ENCODE measurements at regions not wholly inside any gene's neighbourhood (a gene's known extent, or its start where the extent isn't known, plus 50 kb on each side); places are given as distances from the start of the nearest gene placed in this dataset.

- H3K36me3 ChIP-seq (ENCODE audit: control insufficient read depth, insufficient read depth, low read length): no peaks in the 10 kb centered on the region
- H3K4me3 ChIP-seq (ENCODE audit: low read depth, low read length): no peak overlapping the region
- no peak for DNase-seq (ENCODE audit: low read depth)
- no peaks in the 10 kb centered on the region for H3K27me3 ChIP-seq (ENCODE audit: control insufficient read depth, insufficient read depth, low read length)
- TF ChIP-seq, protein P1, sequence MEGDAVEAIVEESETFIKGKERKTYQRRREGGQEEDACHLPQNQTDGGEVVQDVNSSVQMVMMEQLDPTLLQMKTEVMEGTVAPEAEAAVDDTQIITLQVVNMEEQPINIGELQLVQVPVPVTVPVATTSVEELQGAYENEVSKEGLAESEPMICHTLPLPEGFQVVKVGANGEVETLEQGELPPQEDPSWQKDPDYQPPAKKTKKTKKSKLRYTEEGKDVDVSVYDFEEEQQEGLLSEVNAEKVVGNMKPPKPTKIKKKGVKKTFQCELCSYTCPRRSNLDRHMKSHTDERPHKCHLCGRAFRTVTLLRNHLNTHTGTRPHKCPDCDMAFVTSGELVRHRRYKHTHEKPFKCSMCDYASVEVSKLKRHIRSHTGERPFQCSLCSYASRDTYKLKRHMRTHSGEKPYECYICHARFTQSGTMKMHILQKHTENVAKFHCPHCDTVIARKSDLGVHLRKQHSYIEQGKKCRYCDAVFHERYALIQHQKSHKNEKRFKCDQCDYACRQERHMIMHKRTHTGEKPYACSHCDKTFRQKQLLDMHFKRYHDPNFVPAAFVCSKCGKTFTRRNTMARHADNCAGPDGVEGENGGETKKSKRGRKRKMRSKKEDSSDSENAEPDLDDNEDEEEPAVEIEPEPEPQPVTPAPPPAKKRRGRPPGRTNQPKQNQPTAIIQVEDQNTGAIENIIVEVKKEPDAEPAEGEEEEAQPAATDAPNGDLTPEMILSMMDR (IDR thresholded peaks at IDR 0.05; ENCODE audit: insufficient read depth, low read length, poor library complexity, severe bottlenecking): no peak
Measured at GRCh38 chr20:39941245-39941644, 747.8 kb downstream of the MAFB start.

GRCh38 chr20:39939241-39939865 lies 749.7 kb downstream of the MAFB start:
- no peaks in the 10 kb centered on the region for H3K36me3 ChIP-seq (ENCODE audit: control insufficient read depth, insufficient read depth, low read length)
- DNase-seq (ENCODE audit: low read depth): no peak
- TF ChIP-seq, protein P1 (IDR thresholded peaks at IDR 0.05; ENCODE audit: insufficient read depth, low read length, poor library complexity, severe bottlenecking): no peak
- no peaks in the 10 kb centered on the region for H3K27me3 ChIP-seq (ENCODE audit: control insufficient read depth, insufficient read depth, low read length)
- H3K4me3 ChIP-seq (ENCODE audit: low read depth, low read length): no peak overlapping the region

- no peaks in the 10 kb centered on the region for H3K36me3 ChIP-seq (ENCODE audit: control insufficient read depth, insufficient read depth, low read length)
- TF ChIP-seq, protein P1 (IDR thresholded peaks at IDR 0.05; ENCODE audit: insufficient read depth, low read length, poor library complexity, severe bottlenecking): no peak
- DNase-seq (ENCODE audit: low read depth): no peak
- H3K27me3 ChIP-seq (ENCODE audit: control insufficient read depth, insufficient read depth, low read length): no peaks in the 10 kb centered on the region
- no peak overlapping the region for H3K4me3 ChIP-seq (ENCODE audit: low read depth, low read length)
Measured at GRCh38 chr20:39936401-39936800, 752.6 kb downstream of the MAFB start.

- TF ChIP-seq, protein P1 (IDR thresholded peaks at IDR 0.05; ENCODE audit: insufficient read depth, low read length, poor library complexity, severe bottlenecking): no peak
Measured at GRCh38 chr20:39935901-39936300, 753.1 kb downstream of the MAFB start.

GRCh38 chr20:39916236-39916765 lies 772.7 kb downstream of the MAFB start:
- DNase-seq (ENCODE audit: low read depth): no peak
- Histone ChIP-seq H3K4me3 (ENCODE audit: low read depth, low read length) (no peak overlapping the region), H3K36me3 (ENCODE audit: control insufficient read depth, insufficient read depth, low read length) (no peaks in the 10 kb centered on the region), H3K27me3 (ENCODE audit: control insufficient read depth, insufficient read depth, low read length) (no peaks in the 10 kb centered on the region)
- TF ChIP-seq, protein P1 (IDR thresholded peaks at IDR 0.05; ENCODE audit: insufficient read depth, low read length, poor library complexity, severe bottlenecking): no peak

More at GRCh38 chr20:39935901-39936300, 753.1 kb downstream of the MAFB start:
- no peaks in the 10 kb centered on the region for H3K27me3 ChIP-seq (ENCODE audit: control insufficient read depth, insufficient read depth, low read length)
- DNase-seq (ENCODE audit: low read depth): no peak
- no peaks in the 10 kb centered on the region for H3K36me3 ChIP-seq (ENCODE audit: control insufficient read depth, insufficient read depth, low read length)
- no peak overlapping the region for H3K4me3 ChIP-seq (ENCODE audit: low read depth, low read length)

- TF ChIP-seq, protein P1 (IDR thresholded peaks at IDR 0.05; ENCODE audit: insufficient read depth, low read length, poor library complexity, severe bottlenecking): no peak
- no peaks in the 10 kb centered on the region for H3K36me3 ChIP-seq (ENCODE audit: control insufficient read depth, insufficient read depth, low read length)
- DNase-seq (ENCODE audit: low read depth): no peak
- H3K4me3 ChIP-seq (ENCODE audit: low read depth, low read length): no peak overlapping the region
- no peaks in the 10 kb centered on the region for H3K27me3 ChIP-seq (ENCODE audit: control insufficient read depth, insufficient read depth, low read length)
Measured at GRCh38 chr20:39913274-39913673, 775.8 kb downstream of the MAFB start.

Data from kidney epithelial cell (primary cell).